GM21723 (cell line): ENCODE measurements at regions not wholly inside any gene's neighbourhood (a gene's known extent, or its start where the extent isn't known, plus 50 kb on each side); places are given as distances from the start of the nearest gene placed in this dataset.

Source experiments
- ATAC-seq: cut with Tn5 transposase; IDR thresholded peaks from one replicate; pipeline ENCODE4 v1.9.1; 2021; ENCODE audit warnings: mild to moderate bottlenecking, moderate library complexity; ENCODE audit not compliant: unreplicated experiment

DNA sequence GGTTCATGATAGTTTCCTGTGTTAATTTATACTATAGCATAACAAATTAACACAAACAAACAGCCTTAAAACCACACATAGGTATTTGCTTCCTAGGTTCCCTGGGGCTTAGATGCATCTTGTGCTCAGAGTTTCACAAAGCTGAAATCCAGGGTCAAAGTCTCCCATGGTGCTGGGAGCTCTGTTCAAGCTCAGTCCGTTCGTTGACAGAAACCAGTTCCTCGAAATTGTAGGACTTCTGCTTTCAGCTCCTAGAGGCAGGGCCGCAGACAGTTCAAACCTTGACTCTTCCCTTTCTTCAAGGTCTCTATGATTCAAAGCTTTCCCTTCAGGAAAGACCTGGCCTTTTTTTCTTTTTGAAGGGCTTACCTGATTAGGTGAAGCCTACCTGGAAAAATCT lies 90.5 kb downstream of the VSTM2A start:
- no peak for ATAC-seq

DNA sequence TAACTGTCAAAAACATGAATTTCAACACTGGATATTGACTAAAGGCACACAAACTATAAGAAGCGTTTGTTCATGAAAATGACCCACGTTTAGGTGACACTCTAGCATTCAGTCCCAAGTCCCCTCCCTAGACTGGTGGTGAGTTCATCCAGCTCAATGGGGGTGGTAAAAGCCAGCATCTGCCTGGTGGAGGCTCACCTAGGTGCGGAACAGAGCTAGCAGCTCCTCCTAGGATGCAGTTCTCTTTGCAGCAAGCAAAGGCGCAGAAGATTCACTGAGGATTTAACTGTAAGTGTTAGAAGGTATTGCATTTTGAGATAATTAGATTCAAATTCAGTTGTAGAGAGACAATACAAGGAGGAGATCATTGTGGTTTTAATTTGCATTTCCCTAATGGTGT lies 87.6 kb downstream of the VSTM2A start:
- no peak for ATAC-seq

DNA sequence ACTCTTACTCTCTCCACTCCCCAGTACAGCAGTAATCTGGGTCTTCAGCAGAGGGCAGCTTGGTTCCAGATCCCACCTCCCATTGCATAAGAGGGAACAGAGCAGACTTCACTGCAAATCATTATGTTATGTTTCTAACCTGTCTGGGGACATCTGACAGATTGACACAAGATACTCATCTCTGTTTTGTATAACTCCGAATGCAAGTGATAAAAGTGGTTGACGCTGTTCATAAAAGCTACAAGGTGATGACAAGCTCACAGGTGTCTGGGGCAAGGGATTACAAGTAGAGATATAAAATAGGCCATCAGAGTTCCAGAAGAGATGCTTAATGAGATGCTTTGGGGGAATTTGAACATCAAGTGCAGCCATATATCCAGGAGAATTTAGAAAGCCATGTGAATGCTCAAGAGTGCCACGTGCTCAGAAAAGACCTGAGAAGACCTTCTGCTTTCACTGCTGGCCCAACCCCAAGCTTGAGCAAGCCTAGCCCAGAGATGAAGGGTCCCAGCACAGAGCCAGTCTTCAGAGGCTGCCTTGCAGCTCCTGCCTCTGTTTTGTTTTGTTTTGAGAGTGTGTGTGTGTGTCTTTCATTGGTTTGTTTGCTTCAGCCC lies 80.6 kb downstream of the VSTM2A start:
- ATAC-seq, result no peak
